ENCODE measurements at regions not wholly inside any gene's neighbourhood (a gene's known extent, or its start where the extent isn't known, plus 50 kb on each side); places are given as distances from the start of the nearest gene placed in this dataset.
A peak's percentile ranks its signal among the peaks of the same experiment; 100 is the strongest.

GRCh38 chr14:71332476-71332875 is 425.2 kb downstream of the PCNX1 start:
- Histone ChIP-seq H3K27me3 (ENCODE audit: control insufficient read depth in 2 of 2, insufficient read depth in 2 of 2, low read length in 2 of 2) (no peaks in the 10 kb centered on the region), H3K27ac (ENCODE audit: low read depth in 2 of 2, low read length in 2 of 2) (no peak overlapping the region), H3K36me3 (ENCODE audit: control insufficient read depth in 2 of 2, insufficient read depth in 2 of 2, low read length in 2 of 2) (no peaks in the 10 kb centered on the region), H3K9me3 (ENCODE audit: control insufficient read depth in 2 of 2, low read length in 2 of 2) (no peaks in the 10 kb centered on the region), H3K4me1 (ENCODE audit: control insufficient read depth in 2 of 2, insufficient read depth in 2 of 2, low read length in 2 of 2) (peaks cover 5 to 20% of the 10 kb centered on the region in 2 donors), H3K4me3 (ENCODE audit: low read length in 2 of 2) (no peak overlapping the region), H3K9ac (ENCODE audit: low read depth in 1 of 2, low read length in 2 of 2) (no peak overlapping the region)

- Histone ChIP-seq H3K9me3 (ENCODE audit: control insufficient read depth in 2 of 2, low read length in 2 of 2) (no peaks in the 10 kb centered on the region), H3K4me1 (ENCODE audit: control insufficient read depth in 2 of 2, insufficient read depth in 2 of 2, low read length in 2 of 2) (peaks cover 5 to 24% of the 10 kb centered on the region in 2 donors), H3K4me3 (ENCODE audit: low read length in 2 of 2) (no peak overlapping the region), H3K36me3 (ENCODE audit: control insufficient read depth in 2 of 2, insufficient read depth in 2 of 2, low read length in 2 of 2) (no peaks in the 10 kb centered on the region), H3K27ac (ENCODE audit: low read depth in 2 of 2, low read length in 2 of 2) (no peak overlapping the region), H3K9ac (ENCODE audit: low read depth in 1 of 2, low read length in 2 of 2) (no peak overlapping the region), H3K27me3 (ENCODE audit: control insufficient read depth in 2 of 2, insufficient read depth in 2 of 2, low read length in 2 of 2) (no peaks in the 10 kb centered on the region)
Measured at GRCh38 chr14:71333705-71334104, 426.4 kb downstream of the PCNX1 start.

- H3K27ac ChIP-seq (ENCODE audit: low read depth in 2 of 2, low read length in 2 of 2) = peak overlapping the region; percentile 69 to 88
- no peaks in the 10 kb centered on the region for H3K36me3 ChIP-seq (ENCODE audit: control insufficient read depth in 2 of 2, insufficient read depth in 2 of 2, low read length in 2 of 2)
- H3K27me3 ChIP-seq (ENCODE audit: control insufficient read depth in 2 of 2, insufficient read depth in 2 of 2, low read length in 2 of 2) = no peaks in the 10 kb centered on the region
- peak overlapping the region; percentile 46 to 53 for H3K4me3 ChIP-seq (ENCODE audit: low read length in 2 of 2)
- peak overlapping the region; percentile 10 to 57 for H3K9ac ChIP-seq (ENCODE audit: low read depth in 1 of 2, low read length in 2 of 2)
- peaks cover 11 to 34% of the 10 kb centered on the region in 2 donors for H3K4me1 ChIP-seq (ENCODE audit: control insufficient read depth in 2 of 2, insufficient read depth in 2 of 2, low read length in 2 of 2)
- H3K9me3 ChIP-seq (ENCODE audit: control insufficient read depth in 2 of 2, low read length in 2 of 2) = no peaks in the 10 kb centered on the region
Measured at GRCh38 chr14:71336489-71337192, 429.4 kb downstream of the PCNX1 start.

- H3K4me1 ChIP-seq (ENCODE audit: control insufficient read depth in 2 of 2, insufficient read depth in 2 of 2, low read length in 2 of 2) = peaks cover 11 to 34% of the 10 kb centered on the region in 2 donors
- H3K27ac ChIP-seq (ENCODE audit: low read depth in 2 of 2, low read length in 2 of 2) = no peak overlapping the region
- H3K27me3 ChIP-seq (ENCODE audit: control insufficient read depth in 2 of 2, insufficient read depth in 2 of 2, low read length in 2 of 2) = no peaks in the 10 kb centered on the region
- H3K4me3 ChIP-seq (ENCODE audit: low read length in 2 of 2) = no peak overlapping the region
- H3K9ac ChIP-seq (ENCODE audit: low read depth in 1 of 2, low read length in 2 of 2) = no peak overlapping the region
- H3K9me3 ChIP-seq (ENCODE audit: control insufficient read depth in 2 of 2, low read length in 2 of 2) = no peaks in the 10 kb centered on the region
- H3K36me3 ChIP-seq (ENCODE audit: control insufficient read depth in 2 of 2, insufficient read depth in 2 of 2, low read length in 2 of 2) = no peaks in the 10 kb centered on the region
Measured at GRCh38 chr14:71338153-71338552, 430.9 kb downstream of the PCNX1 start.

- Histone ChIP-seq H3K27me3 (ENCODE audit: control insufficient read depth in 2 of 2, insufficient read depth in 2 of 2, low read length in 2 of 2) (no peaks in the 10 kb centered on the region), H3K9me3 (ENCODE audit: control insufficient read depth in 2 of 2, low read length in 2 of 2) (no peaks in the 10 kb centered on the region), H3K4me3 (ENCODE audit: low read length in 2 of 2) (no peak overlapping the region), H3K9ac (ENCODE audit: low read depth in 1 of 2, low read length in 2 of 2) (no peak overlapping the region), H3K4me1 (ENCODE audit: control insufficient read depth in 2 of 2, insufficient read depth in 2 of 2, low read length in 2 of 2) (peaks cover 11 to 34% of the 10 kb centered on the region in 2 donors), H3K27ac (ENCODE audit: low read depth in 2 of 2, low read length in 2 of 2) (peak overlapping the region; percentile 34 to 51), H3K36me3 (ENCODE audit: control insufficient read depth in 2 of 2, insufficient read depth in 2 of 2, low read length in 2 of 2) (no peaks in the 10 kb centered on the region)
Measured at GRCh38 chr14:71339650-71340415, 432.6 kb downstream of the PCNX1 start.

- Histone ChIP-seq H3K4me1 (ENCODE audit: control insufficient read depth in 2 of 2, insufficient read depth in 2 of 2, low read length in 2 of 2) (peaks cover 8 to 25% of the 10 kb centered on the region in 2 donors), H3K27me3 (ENCODE audit: control insufficient read depth in 2 of 2, insufficient read depth in 2 of 2, low read length in 2 of 2) (no peaks in the 10 kb centered on the region), H3K9ac (ENCODE audit: low read depth in 1 of 2, low read length in 2 of 2) (no peak overlapping the region), H3K9me3 (ENCODE audit: control insufficient read depth in 2 of 2, low read length in 2 of 2) (no peaks in the 10 kb centered on the region), H3K27ac (ENCODE audit: low read depth in 2 of 2, low read length in 2 of 2) (no peak overlapping the region), H3K4me3 (ENCODE audit: low read length in 2 of 2) (no peak overlapping the region), H3K36me3 (ENCODE audit: control insufficient read depth in 2 of 2, insufficient read depth in 2 of 2, low read length in 2 of 2) (no peaks in the 10 kb centered on the region)
Measured at GRCh38 chr14:71341156-71341555, 433.9 kb downstream of the PCNX1 start.

- Histone ChIP-seq H3K4me3 (ENCODE audit: low read length in 2 of 2) (no peak overlapping the region), H3K27me3 (ENCODE audit: control insufficient read depth in 2 of 2, insufficient read depth in 2 of 2, low read length in 2 of 2) (no peaks in the 10 kb centered on the region), H3K9ac (ENCODE audit: low read depth in 1 of 2, low read length in 2 of 2) (no peak overlapping the region), H3K4me1 (ENCODE audit: control insufficient read depth in 2 of 2, insufficient read depth in 2 of 2, low read length in 2 of 2) (peaks cover 6 to 12% of the 10 kb centered on the region in 2 donors), H3K9me3 (ENCODE audit: control insufficient read depth in 2 of 2, low read length in 2 of 2) (no peaks in the 10 kb centered on the region), H3K36me3 (ENCODE audit: control insufficient read depth in 2 of 2, insufficient read depth in 2 of 2, low read length in 2 of 2) (no peaks in the 10 kb centered on the region), H3K27ac (ENCODE audit: low read depth in 2 of 2, low read length in 2 of 2) (no peak overlapping the region)
Measured at GRCh38 chr14:71343724-71344123, 436.5 kb downstream of the PCNX1 start.

- no peak overlapping the region for H3K4me3 ChIP-seq (ENCODE audit: low read length in 2 of 2)
- H3K27me3 ChIP-seq (ENCODE audit: control insufficient read depth in 2 of 2, insufficient read depth in 2 of 2, low read length in 2 of 2) = no peaks in the 10 kb centered on the region
- H3K9ac ChIP-seq (ENCODE audit: low read depth in 1 of 2, low read length in 2 of 2) = no peak overlapping the region
- no peaks in the 10 kb centered on the region for H3K36me3 ChIP-seq (ENCODE audit: control insufficient read depth in 2 of 2, insufficient read depth in 2 of 2, low read length in 2 of 2)
- H3K9me3 ChIP-seq (ENCODE audit: control insufficient read depth in 2 of 2, low read length in 2 of 2) = no peaks in the 10 kb centered on the region
- peaks cover 5 to 12% of the 10 kb centered on the region in 2 donors for H3K4me1 ChIP-seq (ENCODE audit: control insufficient read depth in 2 of 2, insufficient read depth in 2 of 2, low read length in 2 of 2)
- no peak overlapping the region for H3K27ac ChIP-seq (ENCODE audit: low read depth in 2 of 2, low read length in 2 of 2)
Measured at GRCh38 chr14:71344506-71344905, 437.2 kb downstream of the PCNX1 start.

GRCh38 chr14:71346685-71347084 is 439.4 kb downstream of the PCNX1 start:
- no peak overlapping the region for H3K4me3 ChIP-seq (ENCODE audit: low read length in 2 of 2)
- no peaks in the 10 kb centered on the region for H3K9me3 ChIP-seq (ENCODE audit: control insufficient read depth in 2 of 2, low read length in 2 of 2)
- no peak overlapping the region for H3K27ac ChIP-seq (ENCODE audit: low read depth in 2 of 2, low read length in 2 of 2)
- no peaks in the 10 kb centered on the region for H3K27me3 ChIP-seq (ENCODE audit: control insufficient read depth in 2 of 2, insufficient read depth in 2 of 2, low read length in 2 of 2)
- no peak overlapping the region for H3K9ac ChIP-seq (ENCODE audit: low read depth in 1 of 2, low read length in 2 of 2)
- H3K36me3 ChIP-seq (ENCODE audit: control insufficient read depth in 2 of 2, insufficient read depth in 2 of 2, low read length in 2 of 2) = no peaks in the 10 kb centered on the region
- H3K4me1 ChIP-seq (ENCODE audit: control insufficient read depth in 2 of 2, insufficient read depth in 2 of 2, low read length in 2 of 2) = no peaks in the 10 kb centered on the region

- H3K27me3 ChIP-seq (ENCODE audit: control insufficient read depth in 2 of 2, insufficient read depth in 2 of 2, low read length in 2 of 2) = no peaks in the 10 kb centered on the region
- H3K9me3 ChIP-seq (ENCODE audit: control insufficient read depth in 2 of 2, low read length in 2 of 2) = no peaks in the 10 kb centered on the region
- H3K4me3 ChIP-seq (ENCODE audit: low read length in 2 of 2) = no peak overlapping the region
- H3K36me3 ChIP-seq (ENCODE audit: control insufficient read depth in 2 of 2, insufficient read depth in 2 of 2, low read length in 2 of 2) = no peaks in the 10 kb centered on the region
- H3K27ac ChIP-seq (ENCODE audit: low read depth in 2 of 2, low read length in 2 of 2) = no peak overlapping the region
- no peaks in the 10 kb centered on the region for H3K4me1 ChIP-seq (ENCODE audit: control insufficient read depth in 2 of 2, insufficient read depth in 2 of 2, low read length in 2 of 2)
- no peak overlapping the region for H3K9ac ChIP-seq (ENCODE audit: low read depth in 1 of 2, low read length in 2 of 2)
Measured at GRCh38 chr14:71348394-71348793, 441.1 kb downstream of the PCNX1 start.
